WTC11 (cell line): ENCODE measurements at regions not wholly inside any gene's neighbourhood (a gene's known extent, or its start where the extent isn't known, plus 50 kb on each side); places are given as distances from the start of the nearest gene placed in this dataset.

Experiments
- ATAC-seq: fragments of 200-7000 bp; cut with Tn5 transposase; 2 replicates; pipeline ENCODE4 v1.10.0; 2021; ENCODE audit warnings: mild to moderate bottlenecking, moderate library complexity
- CTCF ChIA-PET: fragments of 300-600 bp; sonication (Branson Sonifier 250); formaldehyde crosslinking; loops from one replicate; lab custom pipeline; 2021; ENCODE audit warnings: antibody characterized with exemption; lab: Charles Lee
- POLR2A ChIA-PET: fragments of 350-600 bp; sonication (Branson Sonifier 250); formaldehyde crosslinking; loops from one replicate; lab custom pipeline; 2021; ENCODE audit warnings: antibody characterized with exemption; lab: Charles Lee
- DNase-seq: peaks from one replicate; pipeline ENCODE4 v3.0.0; 2021; ENCODE audit warnings: low spot score
- H3K27ac Mint-ChIP-seq: 2 replicates; pipeline ENCODE4 v1.8.0; 2021; ENCODE audit warnings: mixed read lengths
- H3K27me3 Mint-ChIP-seq: 2 replicates; pipeline ENCODE4 v1.8.0; 2021; ENCODE audit warnings: low read depth, mild to moderate bottlenecking, moderate library complexity, mixed read lengths
- H3K36me3 Mint-ChIP-seq: 2 replicates; pipeline ENCODE4 v1.8.0; 2021; ENCODE audit warnings: mixed read lengths
- H3K4me1 Mint-ChIP-seq: 2 replicates; pipeline ENCODE4 v1.8.0; 2022; ENCODE audit warnings: mixed read lengths
- H3K4me3 Mint-ChIP-seq: 2 replicates; pipeline ENCODE4 v1.8.0; 2021; ENCODE audit warnings: mild to moderate bottlenecking, moderate library complexity, mixed read lengths
- H3K9me3 Mint-ChIP-seq: 2 replicates; pipeline ENCODE4 v1.8.0; 2021; ENCODE audit warnings: mixed read lengths
- ATF1 ChIP-seq: sonication (generic); formaldehyde crosslinking; IDR thresholded peaks from 2 replicates; pipeline ENCODE4 v1.8.1; 2023; ENCODE audit warnings: mild to moderate bottlenecking, moderate library complexity, missing genetic modification reagents
- CREB1 ChIP-seq: sonication (generic); formaldehyde crosslinking; IDR thresholded peaks from 2 replicates; pipeline ENCODE4 v1.8.0; 2023; ENCODE audit warnings: mild to moderate bottlenecking, missing genetic modification reagents
- CREM ChIP-seq: sonication (generic); formaldehyde crosslinking; IDR thresholded peaks from 2 replicates; pipeline ENCODE4 v1.8.1; 2022; ENCODE audit warnings: mild to moderate bottlenecking, missing genetic modification reagents, moderate library complexity
- FOXK1 ChIP-seq: sonication (generic); formaldehyde crosslinking; IDR thresholded peaks from 2 replicates; pipeline ENCODE4 v1.8.0; 2022; ENCODE audit warnings: mild to moderate bottlenecking, moderate library complexity, missing genetic modification reagents
- JUN ChIP-seq: sonication (generic); formaldehyde crosslinking; IDR thresholded peaks from 2 replicates; pipeline ENCODE4 v1.8.0; 2023; ENCODE audit warnings: mild to moderate bottlenecking, missing genetic modification reagents
- KAT7 ChIP-seq: sonication (generic); formaldehyde crosslinking; IDR thresholded peaks from 2 replicates; pipeline ENCODE4 v1.8.1; 2023; ENCODE audit warnings: missing genetic modification reagents, mild to moderate bottlenecking, borderline replicate concordance
- MYBL2 ChIP-seq: sonication (generic); formaldehyde crosslinking; IDR thresholded peaks from 2 replicates; pipeline ENCODE4 v1.8.1; 2023; ENCODE audit warnings: mild to moderate bottlenecking, moderate library complexity, missing genetic modification reagents
- NFYB ChIP-seq: sonication (generic); formaldehyde crosslinking; conservative IDR thresholded peaks from 2 replicates; pipeline ENCODE4 v1.8.0; 2022; ENCODE audit warnings: low read depth, missing genetic modification reagents
- OVOL2 ChIP-seq: fragments of 250-450 bp; sonication (Bioruptor Pico); IDR thresholded peaks from 2 replicates; pipeline ENCODE4 v1.9.0; 2021; ENCODE audit warnings: mild to moderate bottlenecking, borderline replicate concordance
- RELA ChIP-seq: sonication (generic); formaldehyde crosslinking; IDR thresholded peaks from 2 replicates; pipeline ENCODE4 v1.8.1; 2022; ENCODE audit warnings: missing genetic modification reagents, mild to moderate bottlenecking, borderline replicate concordance
- ZNF138 ChIP-seq: sonication (generic); formaldehyde crosslinking; conservative IDR thresholded peaks from 2 replicates; pipeline ENCODE4 v1.8.1; 2022; ENCODE audit warnings: mild to moderate bottlenecking, moderate library complexity, missing genetic modification reagents
- ZNF263 ChIP-seq: sonication (generic); formaldehyde crosslinking; IDR thresholded peaks from 2 replicates; pipeline ENCODE4 v1.8.1; 2022; ENCODE audit warnings: low read depth, mild to moderate bottlenecking, moderate library complexity, missing genetic modification reagents
- ZNF317 ChIP-seq: sonication (generic); formaldehyde crosslinking; IDR thresholded peaks from 2 replicates; pipeline ENCODE4 v1.8.1; 2023; ENCODE audit warnings: low read depth, mild to moderate bottlenecking, moderate library complexity, missing genetic modification reagents, borderline replicate concordance
- TF ChIP-seq, protein P1 (sequence below): sonication (generic); formaldehyde crosslinking; IDR thresholded peaks from 2 replicates; pipeline ENCODE4 v1.8.1; 2022; ENCODE audit warnings: missing genetic modification reagents, borderline replicate concordance
- TF ChIP-seq, protein P2 (sequence below): sonication (generic); formaldehyde crosslinking; IDR thresholded peaks from 2 replicates; pipeline ENCODE4 v1.8.0; 2022; ENCODE audit warnings: mild to moderate bottlenecking, missing genetic modification reagents
- TF ChIP-seq, protein P3 (sequence below): fragments of 200-600 bp; IDR thresholded peaks from 2 replicates; pipeline ENCODE4 v1.8.0; 2022; ENCODE audit warnings: antibody characterized with exemption
- TF ChIP-seq, protein P4 (sequence below): sonication (generic); formaldehyde crosslinking; IDR thresholded peaks from 2 replicates; pipeline ENCODE4 v1.8.0; 2023; ENCODE audit warnings: missing genetic modification reagents, mild to moderate bottlenecking, borderline replicate concordance
- TF ChIP-seq, protein P5 (sequence below): fragments of 250-450 bp; sonication (Bioruptor Pico); IDR thresholded peaks from 2 replicates; pipeline ENCODE4 v2.1.2; 2022; ENCODE audit warnings: mild to moderate bottlenecking, moderate library complexity

DNA sequence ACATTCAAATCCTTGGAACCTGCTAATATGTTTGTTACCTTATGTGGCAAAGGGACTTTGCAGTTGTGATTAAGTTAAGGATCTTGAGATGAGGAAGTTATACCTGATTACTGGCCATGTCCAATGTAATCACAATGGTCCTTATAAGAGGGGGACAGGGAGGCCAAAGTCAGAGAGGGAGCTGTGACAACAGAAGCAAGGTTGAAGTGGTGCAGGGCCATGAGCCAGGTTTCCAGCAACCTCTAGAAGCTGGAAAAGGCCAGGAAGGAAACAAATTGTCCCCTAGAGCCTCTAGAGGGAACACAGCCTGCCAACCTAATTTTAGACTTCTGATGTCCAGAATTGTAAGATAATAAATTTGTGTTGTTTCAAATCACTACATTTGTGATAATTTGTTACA is 334.7 kb upstream of the DACH1 start:
- no peaks in the 10 kb centered on the region for H3K36me3 Mint-ChIP-seq
- POLR2A ChIA-PET = no interaction called here
- no peak for ATAC-seq
- TF ChIP-seq ATF1 (CRISPR knock-in tag) = no peak
- TF ChIP-seq ZNF317 = no peak
- no peak overlapping the region for H3K27ac Mint-ChIP-seq
- no peak for DNase-seq
- H3K9me3 Mint-ChIP-seq = no peaks in the 10 kb centered on the region
- H3K27me3 Mint-ChIP-seq = no peaks in the 10 kb centered on the region
- no peak overlapping the region for H3K4me3 Mint-ChIP-seq
- CTCF ChIA-PET = no interaction called here
- peaks cover 9% of the 10 kb centered on the region for H3K4me1 Mint-ChIP-seq

DNA sequence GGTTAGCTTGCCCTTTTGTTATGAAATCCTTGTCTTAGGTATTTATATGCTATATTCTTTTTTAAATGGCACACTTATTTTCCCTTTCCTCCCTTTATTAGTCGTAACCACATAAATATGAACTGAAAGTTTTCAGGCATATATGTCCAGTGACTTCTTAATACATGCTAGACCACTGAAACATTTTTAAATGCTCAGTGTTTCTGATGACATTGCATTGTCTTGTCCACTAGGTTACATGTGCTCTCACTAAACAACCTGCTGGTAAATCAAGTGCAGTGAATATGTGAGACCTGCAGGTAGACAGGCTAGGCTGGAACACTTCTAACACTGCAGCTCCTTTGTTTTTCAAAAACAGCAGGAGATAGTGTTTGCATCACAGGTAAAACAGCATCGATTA is 332.6 kb upstream of the DACH1 start:
- no peak for TF ChIP-seq NFYB (CRISPR knock-in tag)
- TF ChIP-seq, protein P1, sequence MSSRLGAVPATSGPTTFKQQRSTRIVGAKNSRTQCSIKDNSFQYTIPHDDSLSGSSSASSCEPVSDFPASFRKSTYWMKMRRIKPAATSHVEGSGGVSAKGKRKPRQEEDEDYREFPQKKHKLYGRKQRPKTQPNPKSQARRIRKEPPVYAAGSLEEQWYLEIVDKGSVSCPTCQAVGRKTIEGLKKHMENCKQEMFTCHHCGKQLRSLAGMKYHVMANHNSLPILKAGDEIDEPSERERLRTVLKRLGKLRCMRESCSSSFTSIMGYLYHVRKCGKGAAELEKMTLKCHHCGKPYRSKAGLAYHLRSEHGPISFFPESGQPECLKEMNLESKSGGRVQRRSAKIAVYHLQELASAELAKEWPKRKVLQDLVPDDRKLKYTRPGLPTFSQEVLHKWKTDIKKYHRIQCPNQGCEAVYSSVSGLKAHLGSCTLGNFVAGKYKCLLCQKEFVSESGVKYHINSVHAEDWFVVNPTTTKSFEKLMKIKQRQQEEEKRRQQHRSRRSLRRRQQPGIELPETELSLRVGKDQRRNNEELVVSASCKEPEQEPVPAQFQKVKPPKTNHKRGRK (CRISPR knock-in tag) = no peak
- no peak for TF ChIP-seq MYBL2 (CRISPR knock-in tag)
- no peak for TF ChIP-seq OVOL2 (CRISPR knock-in tag)
- no peak for TF ChIP-seq CREM (CRISPR knock-in tag)
- TF ChIP-seq ZNF263 (CRISPR knock-in tag) = no peak
- TF ChIP-seq, protein P2, sequence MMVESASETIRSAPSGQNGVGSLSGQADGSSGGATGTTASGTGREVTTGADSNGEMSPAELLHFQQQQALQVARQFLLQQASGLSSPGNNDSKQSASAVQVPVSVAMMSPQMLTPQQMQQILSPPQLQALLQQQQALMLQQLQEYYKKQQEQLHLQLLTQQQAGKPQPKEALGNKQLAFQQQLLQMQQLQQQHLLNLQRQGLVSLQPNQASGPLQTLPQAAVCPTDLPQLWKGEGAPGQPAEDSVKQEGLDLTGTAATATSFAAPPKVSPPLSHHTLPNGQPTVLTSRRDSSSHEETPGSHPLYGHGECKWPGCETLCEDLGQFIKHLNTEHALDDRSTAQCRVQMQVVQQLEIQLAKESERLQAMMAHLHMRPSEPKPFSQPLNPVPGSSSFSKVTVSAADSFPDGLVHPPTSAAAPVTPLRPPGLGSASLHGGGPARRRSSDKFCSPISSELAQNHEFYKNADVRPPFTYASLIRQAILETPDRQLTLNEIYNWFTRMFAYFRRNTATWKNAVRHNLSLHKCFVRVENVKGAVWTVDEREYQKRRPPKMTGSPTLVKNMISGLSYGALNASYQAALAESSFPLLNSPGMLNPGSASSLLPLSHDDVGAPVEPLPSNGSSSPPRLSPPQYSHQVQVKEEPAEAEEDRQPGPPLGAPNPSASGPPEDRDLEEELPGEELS (CRISPR knock-in tag) = no peak
- TF ChIP-seq FOXK1 (CRISPR knock-in tag) = no peak
- TF ChIP-seq CREB1 (CRISPR knock-in tag) = no peak
- Mint-ChIP-seq H3K9me3 (no peaks in the 10 kb centered on the region), H3K27me3 (no peaks in the 10 kb centered on the region), H3K4me3 (no peak overlapping the region), H3K4me1 (peaks cover 19% of the 10 kb centered on the region), H3K36me3 (no peaks in the 10 kb centered on the region), H3K27ac (no peak overlapping the region)
- ChIA-PET CTCF (no interaction called here), POLR2A (no interaction called here)
- ATAC-seq (peak; percentile 32; the same call in 1 of the 2 replicates), DNase-seq (no peak)

DNA sequence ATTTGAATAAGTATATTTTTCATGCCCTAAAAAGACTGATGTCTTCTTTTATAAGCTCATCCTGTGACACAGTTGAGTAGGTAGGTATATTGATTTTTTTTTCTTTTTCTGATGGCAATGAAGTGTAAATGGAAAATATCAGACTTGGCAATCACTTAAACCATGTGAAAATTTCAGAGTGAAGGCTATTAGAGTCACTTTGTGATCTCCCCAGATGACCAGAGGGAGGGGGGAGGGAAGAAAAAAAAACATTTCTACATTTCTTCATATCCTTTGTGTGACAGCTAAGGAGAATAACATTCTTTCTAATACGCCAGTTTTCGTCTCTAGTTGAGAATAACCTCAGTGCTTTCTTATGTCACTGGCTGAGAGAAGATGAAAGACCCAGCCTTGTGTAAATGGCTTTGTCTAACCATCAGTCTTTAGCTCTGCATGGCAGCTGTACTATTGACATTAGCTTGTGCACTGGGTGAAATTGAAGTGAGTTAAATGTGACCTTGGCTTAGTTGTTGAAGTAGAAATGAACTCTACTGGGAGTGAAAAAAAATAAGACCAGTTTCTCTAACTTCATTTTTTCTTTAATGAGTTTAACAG is 332.1 kb upstream of the DACH1 start:
- POLR2A ChIA-PET = no interaction called here
- ATAC-seq = no peak; the same call in 1 of the 2 replicates
- Mint-ChIP-seq H3K4me3 (no peak overlapping the region), H3K9me3 (no peaks in the 10 kb centered on the region), H3K27me3 (no peaks in the 10 kb centered on the region), H3K36me3 (no peaks in the 10 kb centered on the region), H3K27ac (no peak overlapping the region), H3K4me1 (peaks cover 21% of the 10 kb centered on the region)
- CTCF ChIA-PET = no interaction called here
- no peak for DNase-seq
- TF ChIP-seq, protein P2 (CRISPR knock-in tag) = no peak
- TF ChIP-seq KAT7 (CRISPR knock-in tag) (no peak), RELA (CRISPR knock-in tag) (no peak), ZNF138 (no peak), MYBL2 (CRISPR knock-in tag) (no peak), JUN (CRISPR knock-in tag) (no peak)
- TF ChIP-seq, protein P3, sequence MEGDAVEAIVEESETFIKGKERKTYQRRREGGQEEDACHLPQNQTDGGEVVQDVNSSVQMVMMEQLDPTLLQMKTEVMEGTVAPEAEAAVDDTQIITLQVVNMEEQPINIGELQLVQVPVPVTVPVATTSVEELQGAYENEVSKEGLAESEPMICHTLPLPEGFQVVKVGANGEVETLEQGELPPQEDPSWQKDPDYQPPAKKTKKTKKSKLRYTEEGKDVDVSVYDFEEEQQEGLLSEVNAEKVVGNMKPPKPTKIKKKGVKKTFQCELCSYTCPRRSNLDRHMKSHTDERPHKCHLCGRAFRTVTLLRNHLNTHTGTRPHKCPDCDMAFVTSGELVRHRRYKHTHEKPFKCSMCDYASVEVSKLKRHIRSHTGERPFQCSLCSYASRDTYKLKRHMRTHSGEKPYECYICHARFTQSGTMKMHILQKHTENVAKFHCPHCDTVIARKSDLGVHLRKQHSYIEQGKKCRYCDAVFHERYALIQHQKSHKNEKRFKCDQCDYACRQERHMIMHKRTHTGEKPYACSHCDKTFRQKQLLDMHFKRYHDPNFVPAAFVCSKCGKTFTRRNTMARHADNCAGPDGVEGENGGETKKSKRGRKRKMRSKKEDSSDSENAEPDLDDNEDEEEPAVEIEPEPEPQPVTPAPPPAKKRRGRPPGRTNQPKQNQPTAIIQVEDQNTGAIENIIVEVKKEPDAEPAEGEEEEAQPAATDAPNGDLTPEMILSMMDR = no peak
- TF ChIP-seq, protein P4, sequence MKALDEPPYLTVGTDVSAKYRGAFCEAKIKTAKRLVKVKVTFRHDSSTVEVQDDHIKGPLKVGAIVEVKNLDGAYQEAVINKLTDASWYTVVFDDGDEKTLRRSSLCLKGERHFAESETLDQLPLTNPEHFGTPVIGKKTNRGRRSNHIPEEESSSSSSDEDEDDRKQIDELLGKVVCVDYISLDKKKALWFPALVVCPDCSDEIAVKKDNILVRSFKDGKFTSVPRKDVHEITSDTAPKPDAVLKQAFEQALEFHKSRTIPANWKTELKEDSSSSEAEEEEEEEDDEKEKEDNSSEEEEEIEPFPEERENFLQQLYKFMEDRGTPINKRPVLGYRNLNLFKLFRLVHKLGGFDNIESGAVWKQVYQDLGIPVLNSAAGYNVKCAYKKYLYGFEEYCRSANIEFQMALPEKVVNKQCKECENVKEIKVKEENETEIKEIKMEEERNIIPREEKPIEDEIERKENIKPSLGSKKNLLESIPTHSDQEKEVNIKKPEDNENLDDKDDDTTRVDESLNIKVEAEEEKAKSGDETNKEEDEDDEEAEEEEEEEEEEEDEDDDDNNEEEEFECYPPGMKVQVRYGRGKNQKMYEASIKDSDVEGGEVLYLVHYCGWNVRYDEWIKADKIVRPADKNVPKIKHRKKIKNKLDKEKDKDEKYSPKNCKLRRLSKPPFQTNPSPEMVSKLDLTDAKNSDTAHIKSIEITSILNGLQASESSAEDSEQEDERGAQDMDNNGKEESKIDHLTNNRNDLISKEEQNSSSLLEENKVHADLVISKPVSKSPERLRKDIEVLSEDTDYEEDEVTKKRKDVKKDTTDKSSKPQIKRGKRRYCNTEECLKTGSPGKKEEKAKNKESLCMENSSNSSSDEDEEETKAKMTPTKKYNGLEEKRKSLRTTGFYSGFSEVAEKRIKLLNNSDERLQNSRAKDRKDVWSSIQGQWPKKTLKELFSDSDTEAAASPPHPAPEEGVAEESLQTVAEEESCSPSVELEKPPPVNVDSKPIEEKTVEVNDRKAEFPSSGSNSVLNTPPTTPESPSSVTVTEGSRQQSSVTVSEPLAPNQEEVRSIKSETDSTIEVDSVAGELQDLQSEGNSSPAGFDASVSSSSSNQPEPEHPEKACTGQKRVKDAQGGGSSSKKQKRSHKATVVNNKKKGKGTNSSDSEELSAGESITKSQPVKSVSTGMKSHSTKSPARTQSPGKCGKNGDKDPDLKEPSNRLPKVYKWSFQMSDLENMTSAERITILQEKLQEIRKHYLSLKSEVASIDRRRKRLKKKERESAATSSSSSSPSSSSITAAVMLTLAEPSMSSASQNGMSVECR (CRISPR knock-in tag) = no peak
- TF ChIP-seq, protein P5, sequence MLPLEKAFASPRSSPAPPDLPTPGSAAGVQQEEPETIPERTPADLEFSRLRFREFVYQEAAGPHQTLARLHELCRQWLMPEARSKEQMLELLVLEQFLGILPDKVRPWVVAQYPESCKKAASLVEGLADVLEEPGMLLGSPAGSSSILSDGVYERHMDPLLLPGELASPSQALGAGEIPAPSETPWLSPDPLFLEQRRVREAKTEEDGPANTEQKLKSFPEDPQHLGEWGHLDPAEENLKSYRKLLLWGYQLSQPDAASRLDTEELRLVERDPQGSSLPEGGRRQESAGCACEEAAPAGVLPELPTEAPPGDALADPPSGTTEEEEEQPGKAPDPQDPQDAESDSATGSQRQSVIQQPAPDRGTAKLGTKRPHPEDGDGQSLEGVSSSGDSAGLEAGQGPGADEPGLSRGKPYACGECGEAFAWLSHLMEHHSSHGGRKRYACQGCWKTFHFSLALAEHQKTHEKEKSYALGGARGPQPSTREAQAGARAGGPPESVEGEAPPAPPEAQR (CRISPR knock-in tag) = no peak
